HG02870 (cell line): ENCODE measurements at regions not wholly inside any gene's neighbourhood (a gene's known extent, or its start where the extent isn't known, plus 50 kb on each side); places are given as distances from the start of the nearest gene placed in this dataset.

ENCODE experiments used
- ATAC-seq: cut with Tn5 transposase; IDR thresholded peaks from one replicate; pipeline ENCODE4 v1.9.1; 2021; ENCODE audit warnings: mild to moderate bottlenecking, moderate library complexity; ENCODE audit not compliant: unreplicated experiment

GRCh38 chr2:19750136-19750535, 151.6 kb downstream of the TTC32 start:
- ATAC-seq: no peak

- no peak for ATAC-seq
These were observed 152.3 kb downstream of the TTC32 start for GRCh38 chr2:19749507-19749836.

- no peak for ATAC-seq
These were observed 152.9 kb downstream of the TTC32 start for GRCh38 chr2:19748711-19749506.

- ATAC-seq: no peak
These were observed 153.8 kb downstream of the TTC32 start for GRCh38 chr2:19748073-19748375.

- ATAC-seq: no peak
These were observed 154.3 kb downstream of the TTC32 start for GRCh38 chr2:19747310-19748072.

GRCh38 chr2:19746611-19747309, 155.0 kb downstream of the TTC32 start:
- ATAC-seq: no peak

- no peak for ATAC-seq
These were observed 155.6 kb downstream of the TTC32 start for GRCh38 chr2:19746137-19746600.

- ATAC-seq: no peak
These were observed 156.3 kb downstream of the TTC32 start for GRCh38 chr2:19745318-19746136.

- ATAC-seq: no peak
These were observed 157.2 kb downstream of the TTC32 start for GRCh38 chr2:19744456-19745199.

- ATAC-seq: no peak
These were observed 158.1 kb downstream of the TTC32 start for GRCh38 chr2:19743641-19744040.

- ATAC-seq: no peak
These were observed 158.9 kb downstream of the TTC32 start for GRCh38 chr2:19742872-19743271.

GRCh38 chr2:19739256-19739655, 162.5 kb downstream of the TTC32 start:
- ATAC-seq: no peak

- ATAC-seq: no peak
These were observed 163.1 kb downstream of the TTC32 start for GRCh38 chr2:19738707-19739106.

- ATAC-seq: no peak
These were observed 165.5 kb downstream of the TTC32 start for GRCh38 chr2:19736191-19736831.

GRCh38 chr2:19733951-19734425, 167.8 kb downstream of the TTC32 start:
- ATAC-seq: no peak

GRCh38 chr2:19733390-19733789, 168.4 kb downstream of the TTC32 start:
- ATAC-seq: no peak

- no peak for ATAC-seq
These were observed 169.5 kb downstream of the TTC32 start for GRCh38 chr2:19732255-19732654.

GRCh38 chr2:19731515-19731914, 170.3 kb downstream of the TTC32 start:
- no peak for ATAC-seq

GRCh38 chr2:19731037-19731436, 170.7 kb downstream of the TTC32 start:
- no peak for ATAC-seq

GRCh38 chr2:19728125-19728524, 173.7 kb downstream of the TTC32 start:
- ATAC-seq: no peak
